22Rv1 (cell line): ENCODE measurements at regions not wholly inside any gene's neighbourhood (a gene's known extent, or its start where the extent isn't known, plus 50 kb on each side); places are given as distances from the start of the nearest gene placed in this dataset.

ENCODE experiments used
- CTCF ChIP-seq: fragments of 450-650 bp; IDR thresholded peaks from 2 replicates; pipeline ENCODE4 v1.5.1; 2017; ENCODE audit warnings: mild to moderate bottlenecking
- ZFX ChIP-seq: fragments of 450-650 bp; IDR thresholded peaks from 2 replicates; pipeline ENCODE4 v1.6.1; 2017; ENCODE audit warnings: antibody characterized with exemption, borderline replicate concordance

DNA sequence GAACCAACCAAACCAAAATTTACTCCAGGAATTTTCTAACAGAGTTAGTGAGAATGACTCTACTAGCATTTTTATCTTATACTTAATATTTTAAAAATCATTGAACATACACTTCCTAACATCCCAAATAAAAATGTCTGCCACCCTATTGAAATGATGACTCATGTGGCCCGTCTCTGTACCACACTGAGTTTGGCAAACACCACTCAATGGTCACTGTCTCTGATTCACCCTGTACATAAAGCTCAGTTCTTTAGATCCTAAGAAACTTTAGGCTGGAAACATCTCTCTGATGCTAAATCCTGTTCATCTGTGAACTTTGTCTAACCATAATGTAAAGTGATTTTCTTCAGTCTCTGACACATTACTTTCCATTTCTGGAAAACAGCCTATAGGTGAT lies 182.0 kb downstream of the CWF19L2 start:
- TF ChIP-seq CTCF, result no peak
- TF ChIP-seq ZFX, result no peak
